Kidney epithelial cell (primary cell): ENCODE measurements at regions not wholly inside any gene's neighbourhood (a gene's known extent, or its start where the extent isn't known, plus 50 kb on each side); places are given as distances from the start of the nearest gene placed in this dataset.

Experiments
- DNase-seq: peaks from one replicate; pipeline ENCODE4 v3.0.0-alpha.2; 2010; ENCODE audit warnings: low read depth
- H3K27me3 ChIP-seq: 2 replicates; pipeline ENCODE4 v1.6.0; 2011; ENCODE audit warnings: low read length; ENCODE audit not compliant: control insufficient read depth, insufficient read depth
- H3K36me3 ChIP-seq: 2 replicates; pipeline ENCODE4 v1.5.1; 2011; ENCODE audit warnings: low read length; ENCODE audit not compliant: control insufficient read depth, insufficient read depth
- H3K4me3 ChIP-seq: 2 replicates; pipeline ENCODE4 v1.5.1; 2011; ENCODE audit warnings: low read depth, mild to moderate bottlenecking, control low read depth, low read length
- TF ChIP-seq, protein P1 (sequence below): IDR thresholded peaks from 2 replicates; pipeline ENCODE4 v1.5.1; 2011; ENCODE audit warnings: mild to moderate bottlenecking, moderate library complexity, low read length, control low read depth, inconsistent platforms; ENCODE audit not compliant: insufficient read depth, poor library complexity, severe bottlenecking

DNA sequence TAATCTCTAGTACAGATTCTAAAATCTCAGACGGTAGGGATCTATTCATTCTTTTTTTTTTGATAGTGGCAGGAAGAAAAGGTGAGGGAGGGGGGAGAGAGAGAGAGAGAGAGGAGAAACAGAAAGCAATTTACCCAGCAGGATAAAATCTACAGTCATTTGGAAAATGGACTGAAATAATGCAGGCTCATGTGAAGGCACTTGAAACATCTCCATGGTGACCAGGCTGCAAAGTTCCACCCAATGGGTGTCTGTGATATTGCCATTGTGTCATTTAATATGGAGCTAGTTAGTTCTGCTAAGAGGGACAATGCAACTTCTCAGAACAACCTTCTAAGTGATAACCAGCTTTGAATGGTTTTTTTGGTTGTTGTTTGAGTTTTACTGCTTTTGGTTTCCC is 165.2 kb upstream of the RAG2 start:
- no peak overlapping the region for H3K4me3 ChIP-seq
- TF ChIP-seq, protein P1, sequence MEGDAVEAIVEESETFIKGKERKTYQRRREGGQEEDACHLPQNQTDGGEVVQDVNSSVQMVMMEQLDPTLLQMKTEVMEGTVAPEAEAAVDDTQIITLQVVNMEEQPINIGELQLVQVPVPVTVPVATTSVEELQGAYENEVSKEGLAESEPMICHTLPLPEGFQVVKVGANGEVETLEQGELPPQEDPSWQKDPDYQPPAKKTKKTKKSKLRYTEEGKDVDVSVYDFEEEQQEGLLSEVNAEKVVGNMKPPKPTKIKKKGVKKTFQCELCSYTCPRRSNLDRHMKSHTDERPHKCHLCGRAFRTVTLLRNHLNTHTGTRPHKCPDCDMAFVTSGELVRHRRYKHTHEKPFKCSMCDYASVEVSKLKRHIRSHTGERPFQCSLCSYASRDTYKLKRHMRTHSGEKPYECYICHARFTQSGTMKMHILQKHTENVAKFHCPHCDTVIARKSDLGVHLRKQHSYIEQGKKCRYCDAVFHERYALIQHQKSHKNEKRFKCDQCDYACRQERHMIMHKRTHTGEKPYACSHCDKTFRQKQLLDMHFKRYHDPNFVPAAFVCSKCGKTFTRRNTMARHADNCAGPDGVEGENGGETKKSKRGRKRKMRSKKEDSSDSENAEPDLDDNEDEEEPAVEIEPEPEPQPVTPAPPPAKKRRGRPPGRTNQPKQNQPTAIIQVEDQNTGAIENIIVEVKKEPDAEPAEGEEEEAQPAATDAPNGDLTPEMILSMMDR: no peak
- H3K27me3 ChIP-seq: no peaks in the 10 kb centered on the region
- DNase-seq: no peak
- H3K36me3 ChIP-seq: no peaks in the 10 kb centered on the region

DNA sequence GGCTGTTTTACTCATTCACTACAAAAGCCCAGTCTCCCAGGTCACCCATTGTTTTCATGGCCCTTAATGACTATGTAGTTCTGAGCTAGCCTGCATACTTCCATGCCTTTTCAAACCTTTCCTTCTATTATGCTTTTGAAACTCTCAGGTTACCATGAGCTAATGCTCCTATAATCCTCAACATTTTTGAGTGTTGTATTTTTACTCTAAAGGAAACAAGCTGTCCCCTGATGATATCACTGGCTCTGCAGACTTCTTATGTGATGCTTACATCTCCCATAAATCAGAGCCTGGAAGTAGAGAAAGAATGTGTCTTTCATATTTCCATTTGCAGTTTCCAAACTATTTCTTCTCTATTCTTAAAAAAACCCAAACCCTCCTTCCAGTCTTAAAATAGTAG is 159.0 kb upstream of the RAG2 start:
- peaks cover 2% of the 10 kb centered on the region for H3K27me3 ChIP-seq
- H3K4me3 ChIP-seq: no peak overlapping the region
- no peaks in the 10 kb centered on the region for H3K36me3 ChIP-seq
- no peak for DNase-seq
- TF ChIP-seq, protein P1: no peak

DNA sequence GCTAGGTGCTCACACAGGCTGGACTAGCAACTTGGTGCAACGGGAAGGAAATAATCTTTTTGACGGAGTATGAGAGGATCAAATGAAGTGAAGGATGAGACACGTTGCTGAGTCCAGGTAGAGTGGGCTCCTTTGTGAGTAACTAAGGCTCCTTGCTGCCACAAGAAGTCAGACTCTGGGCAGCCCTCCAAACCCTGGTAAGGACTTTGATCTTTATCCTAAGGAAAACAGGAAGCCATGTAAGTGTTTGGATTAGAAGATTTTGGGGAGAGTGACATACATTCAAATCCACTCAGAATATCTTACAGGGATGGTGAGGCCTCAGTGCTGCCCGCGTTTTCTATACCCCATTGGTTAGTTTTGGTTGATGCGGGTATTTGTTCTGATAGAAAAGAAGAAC is 155.9 kb upstream of the RAG2 start:
- TF ChIP-seq, protein P1: no peak
- Histone ChIP-seq H3K4me3 (no peak overlapping the region), H3K36me3 (no peaks in the 10 kb centered on the region), H3K27me3 (peaks cover 2% of the 10 kb centered on the region)
- no peak for DNase-seq

DNA sequence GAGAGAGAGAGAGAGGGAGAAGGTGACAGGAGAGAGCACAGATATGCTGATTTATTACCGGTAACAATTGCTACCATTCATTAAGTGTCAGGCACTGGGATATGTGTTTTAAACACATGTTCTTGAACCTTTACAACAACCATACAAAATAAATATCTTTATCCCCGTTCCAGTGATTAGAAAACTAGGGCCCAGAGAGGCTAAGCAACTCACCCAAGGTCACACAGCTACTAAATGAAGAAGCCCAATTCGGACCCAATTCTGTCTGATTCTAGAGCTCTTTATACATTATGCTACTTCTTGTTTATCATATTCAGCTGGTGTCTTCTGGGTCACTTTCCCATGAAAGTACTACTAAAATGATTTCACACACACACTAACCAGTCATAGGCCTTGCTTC is 154.0 kb upstream of the RAG2 start:
- Histone ChIP-seq H3K4me3 (no peak overlapping the region), H3K27me3 (peaks cover 4% of the 10 kb centered on the region), H3K36me3 (no peaks in the 10 kb centered on the region)
- DNase-seq: no peak
- TF ChIP-seq, protein P1: no peak

DNA sequence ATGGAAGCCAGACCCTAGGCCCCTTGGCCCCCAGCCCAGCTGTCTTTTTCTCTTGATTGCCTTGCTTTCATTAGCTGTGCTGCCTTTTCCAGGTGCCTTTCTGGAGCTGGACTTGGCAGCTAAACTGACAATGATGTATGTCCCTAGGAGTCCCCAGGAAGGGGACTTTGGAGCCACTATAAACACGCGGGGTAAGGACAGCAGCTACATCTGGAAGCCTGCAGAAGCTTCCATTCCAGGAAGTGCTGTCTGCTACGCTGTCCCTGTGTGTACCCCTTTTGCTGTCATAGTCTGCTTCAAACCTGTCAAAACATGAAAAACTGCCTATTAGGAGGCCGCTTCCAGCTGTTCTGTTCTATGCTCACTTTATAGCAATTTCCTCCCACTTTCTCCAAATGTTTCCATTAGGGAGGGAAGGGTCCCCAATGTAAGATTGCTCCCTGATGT is 153.3 kb upstream of the RAG2 start:
- no peak overlapping the region for H3K4me3 ChIP-seq
- H3K27me3 ChIP-seq: peaks cover 4% of the 10 kb centered on the region
- no peaks in the 10 kb centered on the region for H3K36me3 ChIP-seq
- DNase-seq: no peak
- TF ChIP-seq, protein P1: no peak

DNA sequence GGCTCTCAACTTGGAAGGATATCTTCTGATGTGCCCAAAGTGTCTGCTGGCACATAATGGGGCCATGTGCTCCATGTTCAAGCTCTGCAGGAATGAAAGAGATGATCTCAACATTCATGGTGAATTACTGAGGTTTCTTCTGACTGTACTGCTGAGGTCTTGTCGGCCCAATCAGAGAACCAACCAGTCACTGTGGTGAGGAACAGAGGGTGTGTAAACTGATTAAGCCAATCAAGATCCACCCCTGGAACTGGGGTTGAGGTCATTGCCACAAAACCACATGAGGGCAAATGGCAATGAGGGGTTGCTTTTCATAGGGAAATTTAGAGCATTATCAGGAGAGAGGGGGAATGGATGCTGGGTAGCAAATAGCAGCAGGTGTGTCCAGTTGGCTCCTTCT is 152.3 kb upstream of the RAG2 start:
- Histone ChIP-seq H3K27me3 (peaks cover 4% of the 10 kb centered on the region), H3K4me3 (no peak overlapping the region), H3K36me3 (no peaks in the 10 kb centered on the region)
- TF ChIP-seq, protein P1: no peak
- DNase-seq: no peak
